Liver (tissue), 8 donors: ENCODE measurements at regions not wholly inside any gene's neighbourhood (a gene's known extent, or its start where the extent isn't known, plus 50 kb on each side); places are given as distances from the start of the nearest gene placed in this dataset.

Experiments
- DNase-seq: peaks from one replicate; pipeline ENCODE4 v3.0.0-alpha.2; 2017; ENCODE audit warnings: low spot score
- H3K27ac ChIP-seq, 2 donors: one replicate each; pipeline ENCODE4 v1.7.0; 2013; ENCODE audit warnings: inconsistent platforms in 2 of 2, low read length in 2 of 2, control low read depth in 1 of 2, low read depth in 1 of 2, mild to moderate bottlenecking in 1 of 2
- H3K27me3 ChIP-seq, 4 donors: one replicate each; pipeline versions ENCODE4 v1.6.1 to v1.7.0; 2013; ENCODE audit warnings: low read length in 3 of 4, inconsistent platforms in 1 of 4, mild to moderate bottlenecking in 1 of 4, moderate library complexity in 1 of 4; ENCODE audit not compliant: control insufficient read depth in 4 of 4, insufficient read depth in 4 of 4
- H3K36me3 ChIP-seq, 4 donors: one replicate each; pipeline versions ENCODE4 v1.6.1 to v1.7.0; 2013; ENCODE audit warnings: low read length in 3 of 4, mild to moderate bottlenecking in 3 of 4, low read depth in 1 of 4, moderate library complexity in 1 of 4; ENCODE audit not compliant: control insufficient read depth in 4 of 4, insufficient read depth in 3 of 4
- H3K4me1 ChIP-seq, 4 donors: one replicate each; pipeline versions ENCODE4 v1.6.1 to v1.7.0; 2013; ENCODE audit warnings: low read length in 3 of 4, mild to moderate bottlenecking in 3 of 4, moderate library complexity in 1 of 4; ENCODE audit not compliant: control insufficient read depth in 4 of 4, insufficient read depth in 4 of 4
- H3K4me3 ChIP-seq, 3 donors: one replicate each; pipeline versions ENCODE4 v1.6.1 to v1.7.0; 2013; ENCODE audit warnings: low read length in 3 of 3, control low read depth in 1 of 3, low read depth in 1 of 3, mild to moderate bottlenecking in 1 of 3
- H3K9ac ChIP-seq, 2 donors: one replicate each; pipeline ENCODE4 v1.7.0; 2013; ENCODE audit warnings: low read length in 2 of 2, mild to moderate bottlenecking in 2 of 2, moderate library complexity in 2 of 2, control low read depth in 1 of 2, low read depth in 1 of 2
- H3K9me3 ChIP-seq, 4 donors: one replicate each; pipeline versions ENCODE4 v1.6.1 to v1.7.0; 2013; ENCODE audit warnings: low read length in 3 of 4; ENCODE audit not compliant: control insufficient read depth in 4 of 4
- EGR1 ChIP-seq, 2 donors: IDR thresholded peaks; 2 replicates each; pipeline ENCODE4 v1.6.1; 2016 to 2018; ENCODE audit warnings: antibody characterized with exemption in 2 of 2, low read depth in 2 of 2
- FOXA1 ChIP-seq: IDR thresholded peaks from 2 replicates; pipeline ENCODE4 v1.6.1; 2016; ENCODE audit warnings: antibody characterized with exemption
- FOXA2 ChIP-seq: IDR thresholded peaks from 2 replicates; pipeline ENCODE4 v1.6.1; 2016; ENCODE audit warnings: antibody characterized with exemption
- HNF4A ChIP-seq, 2 donors: conservative IDR thresholded peaks; 2 replicates each; pipeline ENCODE4 v1.6.1; 2016; ENCODE audit warnings: antibody characterized with exemption in 2 of 2, mild to moderate bottlenecking in 2 of 2
- HNF4G ChIP-seq: IDR thresholded peaks from 2 replicates; pipeline ENCODE4 v1.6.1; 2016; ENCODE audit warnings: antibody characterized with exemption
- JUND ChIP-seq, 2 donors: IDR thresholded peaks; 2 replicates each; pipeline ENCODE4 v1.6.1; 2016; ENCODE audit warnings: antibody characterized with exemption in 2 of 2
- NR2F2 ChIP-seq: IDR thresholded peaks from 2 replicates; pipeline ENCODE4 v1.6.1; 2016; ENCODE audit warnings: antibody characterized with exemption
- RAD21 ChIP-seq, 2 donors: IDR thresholded peaks; 2 replicates each; pipeline ENCODE4 v1.6.1; 2016; ENCODE audit warnings: antibody characterized with exemption in 2 of 2, mild to moderate bottlenecking in 2 of 2
- RXRA ChIP-seq, 2 donors: IDR thresholded peaks; 2 replicates each; pipeline ENCODE4 v1.6.1; 2017 to 2018; ENCODE audit warnings: antibody characterized with exemption in 2 of 2, mild to moderate bottlenecking in 1 of 2
- SP1 ChIP-seq: IDR thresholded peaks from 2 replicates; pipeline ENCODE4 v1.6.1; 2018; ENCODE audit warnings: antibody characterized with exemption, mild to moderate bottlenecking
- TAF1 ChIP-seq: conservative IDR thresholded peaks from 2 replicates; pipeline ENCODE4 v1.6.1; 2016; ENCODE audit warnings: antibody characterized with exemption, mild to moderate bottlenecking
- YY1 ChIP-seq: IDR thresholded peaks from 2 replicates; pipeline ENCODE4 v1.6.1; 2016; ENCODE audit warnings: antibody characterized with exemption, mild to moderate bottlenecking
- ZBTB33 ChIP-seq: IDR thresholded peaks from 2 replicates; pipeline ENCODE4 v1.6.1; 2016; ENCODE audit warnings: antibody characterized with exemption
- WGBS: extraction: QIAGEN DNeasy Blood & Tissue Kit; methylation state at CpG from one replicate; pipeline ENCODE4 v1.1.7; 2013; 5-methylcytosine and 5-hydroxymethylcytosine counted together
- TF ChIP-seq, protein P1 (sequence below): fragments of 150-350 bp; IDR thresholded peaks from 2 replicates; pipeline ENCODE4 v1.5.1; 2017; ENCODE audit warnings: improper control_type of control experiment, low read depth, low read length; ENCODE audit not compliant: missing input control
- TF ChIP-seq, protein P2 (sequence below): IDR thresholded peaks from 2 replicates; pipeline ENCODE4 v1.6.1; 2016; ENCODE audit warnings: antibody characterized with exemption
- TF ChIP-seq, protein P3 (sequence below): IDR thresholded peaks from 2 replicates; pipeline ENCODE4 v1.6.1; 2016; ENCODE audit warnings: antibody characterized with exemption, mild to moderate bottlenecking
- donor health status: healthy.
- donor health status: healthy.
- donor health status: healthy.
- donor health status: healthy.
- donor health status: healthy.

DNA sequence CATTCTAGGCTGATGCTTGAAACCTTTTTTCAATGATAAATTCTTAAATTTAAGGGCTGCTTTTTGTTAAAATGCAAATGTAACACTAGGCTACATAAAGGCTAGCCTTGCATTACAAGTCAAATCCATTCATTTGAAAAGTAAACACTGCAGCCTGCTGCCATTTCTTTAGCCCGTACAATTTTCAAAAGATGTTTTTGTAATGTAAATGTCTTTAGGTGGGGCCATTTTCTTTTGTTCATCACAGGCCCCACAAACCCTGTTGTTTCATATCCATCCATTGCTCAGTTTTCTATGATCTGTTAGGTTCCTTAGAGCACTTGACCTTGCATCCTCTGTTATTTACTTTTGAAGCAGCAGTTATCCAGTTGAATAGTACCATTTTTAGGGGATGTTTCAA is 296.2 kb upstream of the AMOT start:
- H3K9me3 ChIP-seq: peaks cover 0 to 2% (median 0%) of the 10 kb centered on the region in 4 donors
- H3K27me3 ChIP-seq: no peaks in the 10 kb centered on the region
- H3K27ac ChIP-seq: no peak overlapping the region
- WGBS: 59% methylated on average over 1 of the region's 1 CpG
- H3K4me1 ChIP-seq: no peaks in the 10 kb centered on the region
- TF ChIP-seq HNF4A (conservative IDR thresholded peaks at IDR 0.05) (no peak), SP1 (no peak), FOXA1 (no peak), NR2F2 (no peak), TAF1 (no peak), FOXA2 (no peak), RAD21 (IDR thresholded peaks at IDR 0.05) (no peak), YY1 (no peak), ZBTB33 (no peak), RXRA (IDR thresholded peaks at IDR 0.05) (no peak)
- TF ChIP-seq, protein P1, sequence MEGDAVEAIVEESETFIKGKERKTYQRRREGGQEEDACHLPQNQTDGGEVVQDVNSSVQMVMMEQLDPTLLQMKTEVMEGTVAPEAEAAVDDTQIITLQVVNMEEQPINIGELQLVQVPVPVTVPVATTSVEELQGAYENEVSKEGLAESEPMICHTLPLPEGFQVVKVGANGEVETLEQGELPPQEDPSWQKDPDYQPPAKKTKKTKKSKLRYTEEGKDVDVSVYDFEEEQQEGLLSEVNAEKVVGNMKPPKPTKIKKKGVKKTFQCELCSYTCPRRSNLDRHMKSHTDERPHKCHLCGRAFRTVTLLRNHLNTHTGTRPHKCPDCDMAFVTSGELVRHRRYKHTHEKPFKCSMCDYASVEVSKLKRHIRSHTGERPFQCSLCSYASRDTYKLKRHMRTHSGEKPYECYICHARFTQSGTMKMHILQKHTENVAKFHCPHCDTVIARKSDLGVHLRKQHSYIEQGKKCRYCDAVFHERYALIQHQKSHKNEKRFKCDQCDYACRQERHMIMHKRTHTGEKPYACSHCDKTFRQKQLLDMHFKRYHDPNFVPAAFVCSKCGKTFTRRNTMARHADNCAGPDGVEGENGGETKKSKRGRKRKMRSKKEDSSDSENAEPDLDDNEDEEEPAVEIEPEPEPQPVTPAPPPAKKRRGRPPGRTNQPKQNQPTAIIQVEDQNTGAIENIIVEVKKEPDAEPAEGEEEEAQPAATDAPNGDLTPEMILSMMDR: no peak
- TF ChIP-seq, protein P2, sequence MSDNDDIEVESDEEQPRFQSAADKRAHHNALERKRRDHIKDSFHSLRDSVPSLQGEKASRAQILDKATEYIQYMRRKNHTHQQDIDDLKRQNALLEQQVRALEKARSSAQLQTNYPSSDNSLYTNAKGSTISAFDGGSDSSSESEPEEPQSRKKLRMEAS: no peak
- TF ChIP-seq, protein P3, sequence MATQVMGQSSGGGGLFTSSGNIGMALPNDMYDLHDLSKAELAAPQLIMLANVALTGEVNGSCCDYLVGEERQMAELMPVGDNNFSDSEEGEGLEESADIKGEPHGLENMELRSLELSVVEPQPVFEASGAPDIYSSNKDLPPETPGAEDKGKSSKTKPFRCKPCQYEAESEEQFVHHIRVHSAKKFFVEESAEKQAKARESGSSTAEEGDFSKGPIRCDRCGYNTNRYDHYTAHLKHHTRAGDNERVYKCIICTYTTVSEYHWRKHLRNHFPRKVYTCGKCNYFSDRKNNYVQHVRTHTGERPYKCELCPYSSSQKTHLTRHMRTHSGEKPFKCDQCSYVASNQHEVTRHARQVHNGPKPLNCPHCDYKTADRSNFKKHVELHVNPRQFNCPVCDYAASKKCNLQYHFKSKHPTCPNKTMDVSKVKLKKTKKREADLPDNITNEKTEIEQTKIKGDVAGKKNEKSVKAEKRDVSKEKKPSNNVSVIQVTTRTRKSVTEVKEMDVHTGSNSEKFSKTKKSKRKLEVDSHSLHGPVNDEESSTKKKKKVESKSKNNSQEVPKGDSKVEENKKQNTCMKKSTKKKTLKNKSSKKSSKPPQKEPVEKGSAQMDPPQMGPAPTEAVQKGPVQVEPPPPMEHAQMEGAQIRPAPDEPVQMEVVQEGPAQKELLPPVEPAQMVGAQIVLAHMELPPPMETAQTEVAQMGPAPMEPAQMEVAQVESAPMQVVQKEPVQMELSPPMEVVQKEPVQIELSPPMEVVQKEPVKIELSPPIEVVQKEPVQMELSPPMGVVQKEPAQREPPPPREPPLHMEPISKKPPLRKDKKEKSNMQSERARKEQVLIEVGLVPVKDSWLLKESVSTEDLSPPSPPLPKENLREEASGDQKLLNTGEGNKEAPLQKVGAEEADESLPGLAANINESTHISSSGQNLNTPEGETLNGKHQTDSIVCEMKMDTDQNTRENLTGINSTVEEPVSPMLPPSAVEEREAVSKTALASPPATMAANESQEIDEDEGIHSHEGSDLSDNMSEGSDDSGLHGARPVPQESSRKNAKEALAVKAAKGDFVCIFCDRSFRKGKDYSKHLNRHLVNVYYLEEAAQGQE: no peak
- H3K4me3 ChIP-seq: no peak overlapping the region
- DNase-seq: no peak
- H3K36me3 ChIP-seq: no peaks in the 10 kb centered on the region
- no peak overlapping the region for H3K9ac ChIP-seq

DNA sequence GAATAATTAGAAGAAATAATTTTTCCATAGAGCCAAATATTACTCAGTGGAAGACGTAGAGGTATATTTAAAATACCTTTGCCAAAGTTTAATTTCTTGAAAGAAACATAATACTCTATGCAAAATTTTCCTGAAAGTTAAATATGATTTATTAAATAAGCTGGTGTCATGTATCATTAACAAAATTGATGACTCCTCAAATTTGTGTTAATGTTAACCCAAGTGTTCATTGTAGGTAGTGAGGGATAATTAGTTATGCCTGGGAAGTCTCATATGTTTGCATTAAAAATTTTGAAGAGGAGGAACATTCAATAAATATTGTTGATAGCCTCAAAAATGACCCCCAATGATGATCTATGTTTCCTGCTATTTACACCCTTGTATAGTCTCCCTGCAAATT is 292.7 kb upstream of the AMOT start:
- 68% methylated on average over 1 of the region's 1 CpG for WGBS
- no peaks in the 10 kb centered on the region for H3K4me1 ChIP-seq
- no peak overlapping the region for H3K9ac ChIP-seq
- H3K27me3 ChIP-seq: no peaks in the 10 kb centered on the region
- peaks cover 0 to 2% (median 0%) of the 10 kb centered on the region in 4 donors for H3K9me3 ChIP-seq
- DNase-seq: no peak
- H3K36me3 ChIP-seq: no peaks in the 10 kb centered on the region
- no peak overlapping the region for H3K4me3 ChIP-seq
- no peak overlapping the region for H3K27ac ChIP-seq
- TF ChIP-seq SP1 (no peak), YY1 (no peak), RAD21 (IDR thresholded peaks at IDR 0.05) (no peak), NR2F2 (no peak), HNF4G (no peak), JUND (IDR thresholded peaks at IDR 0.05) (no peak), HNF4A (conservative IDR thresholded peaks at IDR 0.05) (no peak), ZBTB33 (no peak), EGR1 (IDR thresholded peaks at IDR 0.05; ENCODE audit: low read depth in 2 of 2) (no peak), RXRA (IDR thresholded peaks at IDR 0.05) (no peak)
- TF ChIP-seq, protein P1: no peak
- TF ChIP-seq, protein P3: no peak
